ENCODE measurements at regions not wholly inside any gene's neighbourhood (a gene's known extent, or its start where the extent isn't known, plus 50 kb on each side); places are given as distances from the start of the nearest gene placed in this dataset.

DNA sequence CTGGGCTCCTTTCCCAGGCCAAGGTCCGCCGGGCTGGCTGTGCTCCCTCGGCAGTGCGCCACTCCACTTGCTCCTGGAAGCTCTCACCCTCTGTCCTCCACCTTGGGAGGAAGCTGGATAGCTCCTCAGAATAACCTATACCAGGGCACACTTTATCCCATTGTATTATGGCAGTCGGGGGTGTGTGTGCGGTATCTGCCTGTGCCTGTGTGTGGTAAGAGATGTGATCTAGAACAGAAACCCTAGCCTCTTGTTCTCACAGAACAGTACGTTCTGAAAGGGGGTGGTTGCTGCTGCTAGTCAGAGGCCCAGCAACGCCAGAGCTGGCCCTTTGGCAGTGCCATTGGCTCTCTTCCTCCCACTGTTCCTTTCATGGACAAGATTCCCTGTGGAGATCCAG lies 168.4 kb downstream of the TBXT start:
- TF ChIP-seq CTCF (IDR thresholded peaks at IDR 0.05; ENCODE audit: insufficient read depth, low read length, poor library complexity, severe bottlenecking), result no peak
- no peak for TF ChIP-seq EZH2phosphoT487 (conservative IDR thresholded peaks at IDR 0.05; ENCODE audit: low read length)

Data from SU-DHL-6 (cell line).